Activated CD4-positive, alpha-beta T cell treated with anti-CD3 and anti-CD28 coated beads, Interleukin-2, amount 50 U/mL, for 1 hour (primary cell): ENCODE measurements at regions not wholly inside any gene's neighbourhood (a gene's known extent, or its start where the extent isn't known, plus 50 kb on each side); places are given as distances from the start of the nearest gene placed in this dataset.
"Not testable (repeated sequence)": the region's sequence is repeated elsewhere in the genome, so short reads cannot be mapped to it uniquely, and the experiment has no call there.

Experiments
- DNase-seq: peaks from one replicate; pipeline ENCODE4 v3.0.0-alpha.2; 2020

DNA sequence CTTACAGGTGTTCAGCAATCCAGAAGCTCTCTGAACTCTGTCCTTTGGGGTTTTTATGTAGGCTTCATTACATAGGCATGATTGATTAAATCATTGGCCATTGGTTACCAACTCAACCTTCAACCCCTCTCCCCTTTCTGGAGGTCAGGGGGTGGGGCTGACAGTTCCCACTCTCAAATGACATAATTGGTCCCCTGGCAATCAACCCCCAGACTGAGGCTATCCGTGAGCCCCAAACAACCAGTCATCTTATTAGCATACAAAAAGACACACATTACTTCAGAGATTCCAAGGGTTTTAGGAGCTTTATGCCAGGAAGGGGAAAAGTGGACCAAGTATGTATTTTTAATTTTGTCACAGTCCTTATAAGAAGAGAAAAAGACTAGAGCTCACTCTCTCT lies 92.1 kb downstream of the ZNF467 start:
- DNase-seq = no peak

GRCh38 chr7:149680331-149681025 lies 92.9 kb downstream of the ZNF467 start:
- DNase-seq = no peak

GRCh38 chr7:149674728-149675385 lies 98.5 kb downstream of the ZNF467 start:
- DNase-seq = not testable (repeated sequence)

DNA sequence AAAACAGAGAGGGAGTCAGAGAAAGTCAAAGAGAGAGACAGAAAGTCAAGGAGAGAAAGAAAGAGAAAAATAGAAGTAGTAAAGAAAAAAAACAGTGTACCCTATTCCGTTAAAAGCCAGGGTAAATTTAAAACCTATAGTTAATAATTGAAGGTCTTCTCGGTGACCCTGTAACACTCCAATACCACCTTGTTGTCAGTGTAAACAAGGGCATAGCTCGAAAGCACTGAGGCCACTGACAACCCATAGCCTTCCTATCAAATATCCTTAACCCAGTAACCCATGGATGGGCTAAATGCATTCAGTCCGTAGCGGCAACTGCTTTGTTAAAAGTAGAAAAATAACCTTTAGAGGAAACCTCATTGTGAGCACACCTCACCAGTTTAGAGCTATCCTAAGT lies 100.4 kb downstream of the ZNF467 start:
- DNase-seq = no peak

DNA sequence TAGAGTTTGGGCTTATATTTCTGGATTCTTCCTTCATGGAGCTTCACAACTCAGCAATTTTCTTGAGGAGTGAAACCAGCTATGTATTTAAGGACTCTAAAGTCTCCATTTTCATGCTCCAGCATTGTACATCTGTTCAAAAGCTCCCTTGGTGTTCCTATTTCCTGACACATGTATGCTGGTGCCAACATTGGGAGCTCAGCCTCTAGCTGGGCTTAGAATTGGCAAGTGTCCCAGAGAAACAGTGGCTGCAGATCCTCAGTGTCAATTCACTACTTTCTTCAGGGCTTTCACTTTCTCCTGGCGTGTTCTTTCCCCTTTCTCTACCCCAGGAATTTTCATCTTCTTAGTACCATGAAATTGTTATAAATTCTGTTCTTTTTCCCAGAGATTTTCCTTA lies 103.1 kb downstream of the ZNF467 start:
- no peak for DNase-seq

- no peak for DNase-seq
Measured at GRCh38 chr7:149669121-149669818, 104.1 kb downstream of the ZNF467 start.

- no peak for DNase-seq
Measured at GRCh38 chr7:149666360-149666945, 106.9 kb downstream of the ZNF467 start.

GRCh38 chr7:149665618-149666017 lies 107.8 kb downstream of the ZNF467 start:
- DNase-seq = not testable (repeated sequence)

DNA sequence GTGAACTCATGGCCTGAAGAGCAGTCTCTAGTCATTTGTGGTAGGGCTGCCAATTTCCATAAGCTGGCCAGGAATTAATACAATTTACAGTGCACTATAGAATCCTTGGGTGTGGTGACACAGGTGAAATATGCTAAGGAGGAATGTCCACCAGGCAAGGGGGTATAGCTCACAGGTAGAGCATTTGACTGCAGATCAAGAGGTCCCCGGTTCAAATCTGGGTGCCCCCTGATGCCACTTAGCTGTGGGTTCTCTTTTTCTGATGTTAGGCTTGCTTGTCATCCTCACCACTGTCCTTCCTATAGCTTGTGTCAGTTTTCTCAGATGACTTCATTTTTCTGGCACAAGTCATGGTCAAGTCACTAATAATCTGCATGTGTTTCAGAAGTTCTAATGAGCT lies 108.7 kb downstream of the ZNF467 start:
- no peak for DNase-seq

GRCh38 chr7:149664176-149664575 lies 109.2 kb downstream of the ZNF467 start:
- DNase-seq = no peak

DNA sequence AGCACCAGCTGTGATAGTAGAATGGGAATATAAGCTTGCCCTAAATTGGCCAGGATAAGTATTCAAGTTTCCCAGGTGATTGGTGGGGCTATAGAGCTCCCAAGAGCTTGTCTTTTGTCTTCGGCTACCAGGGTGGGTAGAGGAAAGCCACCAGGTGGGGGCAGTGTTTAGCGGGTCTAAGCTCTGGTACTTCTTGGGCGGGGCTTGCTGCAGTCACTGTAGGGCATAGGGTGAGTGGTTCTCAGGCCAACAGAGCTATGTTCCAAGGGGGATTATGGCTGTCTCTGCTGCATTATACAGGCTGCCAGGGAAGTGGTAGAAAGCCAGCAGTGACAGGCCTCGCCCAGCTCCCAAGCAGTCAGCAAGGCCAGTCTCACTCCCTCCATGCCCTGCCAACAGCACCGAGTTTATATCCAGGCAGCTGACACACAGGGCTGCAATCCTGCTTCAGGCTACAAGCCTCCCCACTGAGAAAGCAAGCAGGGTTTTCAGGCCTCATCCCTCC lies 110.7 kb downstream of the ZNF467 start:
- peak; percentile 61 for DNase-seq

DNA sequence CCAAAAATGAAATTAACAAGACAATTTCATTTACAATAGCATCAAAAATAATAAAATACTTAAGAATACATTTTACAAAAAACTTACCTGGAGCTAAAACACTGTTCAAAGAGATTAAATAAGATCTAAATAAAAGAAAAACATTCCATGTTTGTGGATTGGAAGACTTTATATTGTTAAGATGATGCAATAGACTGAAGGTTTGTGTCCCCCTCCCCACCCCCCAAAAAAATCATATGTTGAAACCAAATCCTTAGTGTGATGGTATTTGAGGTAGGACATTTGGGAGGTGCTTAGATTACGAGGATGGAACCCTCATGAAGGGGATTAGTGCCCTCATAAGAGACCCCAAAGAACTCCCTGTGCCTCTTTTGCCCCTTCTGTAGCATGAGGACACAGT lies 117.6 kb downstream of the ZNF467 start:
- no peak for DNase-seq

- DNase-seq = no peak
Measured at GRCh38 chr7:149654588-149654987, 118.8 kb downstream of the ZNF467 start.

DNA sequence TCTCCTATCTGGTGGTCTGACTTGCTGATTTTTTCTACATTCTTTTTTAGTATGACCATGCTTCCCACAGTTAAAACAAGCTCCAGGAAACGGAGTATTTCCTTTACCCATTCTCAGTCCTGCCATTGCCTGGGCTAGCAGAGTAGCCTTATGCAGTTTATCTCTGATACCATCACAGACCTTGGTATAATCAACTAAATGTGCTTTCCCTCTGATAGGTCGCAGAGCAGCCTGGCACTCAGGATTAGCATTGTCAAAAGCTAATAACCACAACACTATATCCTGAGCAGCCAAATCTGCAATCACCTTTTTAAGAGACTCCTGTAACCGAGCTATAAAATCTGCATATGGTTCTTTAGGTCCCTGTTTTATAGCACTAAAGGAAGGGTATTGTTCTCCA lies 123.2 kb downstream of the ZNF467 start:
- DNase-seq = not testable (repeated sequence)

DNA sequence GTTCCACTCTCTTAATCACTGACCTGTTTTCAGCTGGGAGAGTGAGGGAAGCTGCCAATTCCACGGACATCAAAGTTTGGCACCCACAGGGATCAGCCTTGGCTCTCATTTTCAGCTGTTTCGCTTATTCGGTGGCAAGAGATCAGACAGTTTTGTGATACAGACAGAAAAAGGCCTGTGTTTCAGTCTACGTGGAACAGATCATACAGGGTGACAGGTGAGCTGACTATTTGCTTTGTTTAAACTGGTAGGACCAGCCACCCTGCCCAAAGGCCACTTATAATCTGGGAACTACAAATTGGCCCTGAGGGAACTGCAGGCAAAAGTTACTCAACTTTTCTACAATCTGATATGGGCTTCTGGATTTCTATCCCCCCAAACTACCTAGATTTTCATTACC lies 128.6 kb downstream of the ZNF467 start:
- no peak for DNase-seq

GRCh38 chr7:149642589-149642988 lies 130.8 kb downstream of the ZNF467 start:
- no peak for DNase-seq

DNA sequence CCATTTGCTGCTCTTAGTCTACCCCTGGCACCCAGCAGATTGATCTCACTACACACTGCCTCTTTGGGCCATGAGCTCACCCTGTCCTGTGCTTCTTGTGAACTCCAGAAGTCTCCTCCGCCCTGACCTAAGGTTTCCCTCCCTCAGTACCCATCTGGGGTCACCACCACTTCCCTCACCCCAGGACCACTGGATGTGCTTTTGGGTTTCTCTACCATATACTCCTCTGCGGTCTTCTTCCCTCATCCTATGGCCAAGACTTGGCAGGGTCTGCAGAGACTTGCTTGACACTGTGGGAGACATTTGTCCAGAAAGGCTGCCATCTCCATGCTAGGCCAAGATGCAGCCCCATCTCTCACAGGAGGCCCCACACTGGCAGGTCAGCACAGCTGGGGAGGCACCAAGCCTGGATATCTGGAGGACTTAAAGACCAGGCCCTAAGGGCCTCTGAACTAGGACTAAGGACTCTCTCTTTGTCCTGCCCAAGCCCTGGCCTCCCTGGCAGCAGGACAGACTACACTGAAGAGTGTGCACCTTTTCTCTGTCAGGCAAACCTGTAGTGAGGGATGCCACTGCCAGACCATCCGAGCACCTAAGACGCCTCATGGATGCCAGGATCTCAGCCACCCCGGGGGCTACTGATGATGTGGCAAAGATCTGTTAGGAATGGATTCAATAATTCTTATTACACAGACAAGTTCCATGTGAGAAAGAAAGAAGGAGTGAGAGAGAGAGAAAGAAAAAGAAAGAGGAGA lies 134.6 kb downstream of the ZNF467 start:
- DNase-seq = no peak

- no peak for DNase-seq
Measured at GRCh38 chr7:149637911-149638565, 135.3 kb downstream of the ZNF467 start.

DNA sequence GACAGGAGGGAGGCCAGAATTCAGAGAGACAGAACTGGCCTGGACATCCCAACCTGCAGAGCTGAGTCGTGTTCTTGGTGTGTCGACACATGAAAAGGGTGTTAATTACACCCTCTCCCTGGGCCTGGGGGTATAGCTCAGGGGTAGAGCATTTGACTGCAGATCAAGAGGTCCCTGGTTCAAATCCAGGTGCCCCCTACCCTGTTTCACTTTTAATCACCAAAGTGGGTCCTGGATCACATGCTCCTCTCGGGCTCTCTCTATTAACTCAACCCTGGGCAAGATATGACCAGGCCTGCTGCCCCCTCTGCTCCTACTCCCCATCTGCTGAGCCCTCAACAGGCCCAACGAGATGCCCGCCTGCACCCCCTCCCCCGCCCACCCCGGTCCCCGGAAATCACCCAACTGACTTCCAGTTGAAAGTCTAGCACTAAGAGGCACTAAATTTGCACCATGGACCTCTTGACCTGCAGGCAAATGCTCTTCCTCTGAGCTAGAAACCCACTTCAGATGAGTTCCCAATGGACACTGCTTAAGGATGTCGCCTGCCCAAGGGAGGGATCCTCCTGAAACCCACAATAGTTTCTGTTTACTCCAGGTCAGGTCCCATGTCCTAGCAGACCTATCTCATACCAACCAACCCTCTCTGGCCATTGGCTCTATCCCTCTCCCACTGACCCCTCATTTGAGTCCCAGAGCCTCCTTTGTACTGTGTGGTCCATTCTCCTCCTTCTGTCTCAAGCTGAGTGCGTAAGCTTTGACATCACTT lies 137.6 kb downstream of the ZNF467 start:
- DNase-seq = no peak

GRCh38 chr7:149633976-149634945 lies 136.7 kb upstream of the ZNF746 start:
- no peak for DNase-seq
